ENCODE measurements at regions not wholly inside any gene's neighbourhood (a gene's known extent, or its start where the extent isn't known, plus 50 kb on each side); places are given as distances from the start of the nearest gene placed in this dataset.
"Not testable (repeated sequence)": the region's sequence is repeated elsewhere in the genome, so short reads cannot be mapped to it uniquely, and the experiment has no call there.

- TF ChIP-seq, protein P1, sequence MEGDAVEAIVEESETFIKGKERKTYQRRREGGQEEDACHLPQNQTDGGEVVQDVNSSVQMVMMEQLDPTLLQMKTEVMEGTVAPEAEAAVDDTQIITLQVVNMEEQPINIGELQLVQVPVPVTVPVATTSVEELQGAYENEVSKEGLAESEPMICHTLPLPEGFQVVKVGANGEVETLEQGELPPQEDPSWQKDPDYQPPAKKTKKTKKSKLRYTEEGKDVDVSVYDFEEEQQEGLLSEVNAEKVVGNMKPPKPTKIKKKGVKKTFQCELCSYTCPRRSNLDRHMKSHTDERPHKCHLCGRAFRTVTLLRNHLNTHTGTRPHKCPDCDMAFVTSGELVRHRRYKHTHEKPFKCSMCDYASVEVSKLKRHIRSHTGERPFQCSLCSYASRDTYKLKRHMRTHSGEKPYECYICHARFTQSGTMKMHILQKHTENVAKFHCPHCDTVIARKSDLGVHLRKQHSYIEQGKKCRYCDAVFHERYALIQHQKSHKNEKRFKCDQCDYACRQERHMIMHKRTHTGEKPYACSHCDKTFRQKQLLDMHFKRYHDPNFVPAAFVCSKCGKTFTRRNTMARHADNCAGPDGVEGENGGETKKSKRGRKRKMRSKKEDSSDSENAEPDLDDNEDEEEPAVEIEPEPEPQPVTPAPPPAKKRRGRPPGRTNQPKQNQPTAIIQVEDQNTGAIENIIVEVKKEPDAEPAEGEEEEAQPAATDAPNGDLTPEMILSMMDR (IDR thresholded peaks at IDR 0.05) = not testable (repeated sequence)
- TF ChIP-seq POLR2AphosphoS5 (IDR thresholded peaks at IDR 0.05; ENCODE audit: insufficient read depth in 1 of 2, low read depth in 1 of 2) = not testable (repeated sequence)
Observed at GRCh38 chr5:28287021-28287420, 1248.6 kb upstream of the CDH9 start.
